ENCODE measurements at regions not wholly inside any gene's neighbourhood (a gene's known extent, or its start where the extent isn't known, plus 50 kb on each side); places are given as distances from the start of the nearest gene placed in this dataset.

DNA sequence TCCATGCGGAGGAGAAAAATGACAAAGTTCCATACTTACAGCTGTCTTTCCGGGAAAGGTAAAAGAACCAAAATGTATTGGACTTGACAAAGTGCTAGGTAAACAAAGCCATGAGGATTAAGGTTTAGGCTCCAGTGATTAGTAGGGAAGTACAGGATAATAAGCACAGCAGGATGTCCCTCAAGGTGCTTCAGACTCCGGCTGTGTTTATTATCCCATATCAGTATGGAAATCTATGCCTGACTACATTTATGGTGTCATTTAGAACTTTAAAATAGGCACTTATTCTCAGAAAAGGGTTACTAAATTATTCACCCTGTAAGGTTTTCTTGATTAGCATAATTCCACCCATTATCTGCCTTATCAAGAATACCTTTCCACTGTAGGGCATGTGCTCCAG, 136.3 kb upstream of the CCDC68 start:
- peaks cover 14% of the 10 kb centered on the region for H3K4me1 ChIP-seq (ENCODE audit: insufficient read depth)
- no peaks in the 10 kb centered on the region for H3K9me3 ChIP-seq (ENCODE audit: low read depth)
- no peak overlapping the region for H2AFZ ChIP-seq
- TF ChIP-seq EZH2phosphoT487 (IDR thresholded peaks at IDR 0.05; ENCODE audit: low read depth, severe bottlenecking, unreplicated experiment) (no peak), EZH2 (IDR thresholded peaks at IDR 0.05; ENCODE audit: borderline replicate concordance) (no peak)
- TF ChIP-seq, protein P1, sequence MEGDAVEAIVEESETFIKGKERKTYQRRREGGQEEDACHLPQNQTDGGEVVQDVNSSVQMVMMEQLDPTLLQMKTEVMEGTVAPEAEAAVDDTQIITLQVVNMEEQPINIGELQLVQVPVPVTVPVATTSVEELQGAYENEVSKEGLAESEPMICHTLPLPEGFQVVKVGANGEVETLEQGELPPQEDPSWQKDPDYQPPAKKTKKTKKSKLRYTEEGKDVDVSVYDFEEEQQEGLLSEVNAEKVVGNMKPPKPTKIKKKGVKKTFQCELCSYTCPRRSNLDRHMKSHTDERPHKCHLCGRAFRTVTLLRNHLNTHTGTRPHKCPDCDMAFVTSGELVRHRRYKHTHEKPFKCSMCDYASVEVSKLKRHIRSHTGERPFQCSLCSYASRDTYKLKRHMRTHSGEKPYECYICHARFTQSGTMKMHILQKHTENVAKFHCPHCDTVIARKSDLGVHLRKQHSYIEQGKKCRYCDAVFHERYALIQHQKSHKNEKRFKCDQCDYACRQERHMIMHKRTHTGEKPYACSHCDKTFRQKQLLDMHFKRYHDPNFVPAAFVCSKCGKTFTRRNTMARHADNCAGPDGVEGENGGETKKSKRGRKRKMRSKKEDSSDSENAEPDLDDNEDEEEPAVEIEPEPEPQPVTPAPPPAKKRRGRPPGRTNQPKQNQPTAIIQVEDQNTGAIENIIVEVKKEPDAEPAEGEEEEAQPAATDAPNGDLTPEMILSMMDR (IDR thresholded peaks at IDR 0.05; ENCODE audit: poor library complexity) = no peak
- no peak overlapping the region for H3K27ac ChIP-seq
- H3K4me2 ChIP-seq = no peak overlapping the region
- no peak overlapping the region for H3K4me3 ChIP-seq
- WGBS (ENCODE audit: low lambda C conversion rate, missing lambda C conversion rate) = 43% methylated on average over 3 of the region's 3 CpGs
- no peak for DNase-seq (ENCODE audit: low spot score)
- H3K79me2 ChIP-seq = no peaks in the 10 kb centered on the region
- no peaks in the 10 kb centered on the region for H3K27me3 ChIP-seq
- H4K20me1 ChIP-seq (ENCODE audit: insufficient read depth, poor library complexity, severe bottlenecking) = no peaks in the 10 kb centered on the region
- no peaks in the 10 kb centered on the region for H3K36me3 ChIP-seq (replicated peaks; ENCODE audit: insufficient read depth, low read depth)
- H3K9me2 ChIP-seq (replicated peaks; ENCODE audit: insufficient read depth) = no peaks in the 10 kb centered on the region

DNA sequence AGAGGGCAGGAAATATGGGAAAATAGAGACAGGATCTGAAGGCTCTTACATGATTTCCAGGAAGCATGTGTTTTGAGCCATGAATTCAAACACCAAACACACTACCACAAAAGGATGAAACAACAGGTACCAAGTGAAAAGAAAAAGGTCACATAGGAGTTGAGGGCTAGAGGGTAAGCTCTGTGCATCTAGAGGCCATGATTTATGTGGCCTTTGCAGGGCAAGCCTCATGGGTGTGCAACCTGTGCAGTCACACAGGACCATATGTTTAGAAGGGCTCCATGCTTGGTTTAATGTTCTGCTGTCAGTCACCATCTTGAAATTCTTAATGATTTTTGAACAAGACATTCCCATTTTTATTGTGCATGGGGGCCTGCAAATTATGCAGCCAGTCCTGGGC, 134.5 kb upstream of the CCDC68 start:
- H3K79me2 ChIP-seq = no peaks in the 10 kb centered on the region
- H3K9me3 ChIP-seq (ENCODE audit: low read depth) = no peaks in the 10 kb centered on the region
- no peaks in the 10 kb centered on the region for H3K36me3 ChIP-seq (replicated peaks; ENCODE audit: insufficient read depth, low read depth)
- H3K4me1 ChIP-seq (ENCODE audit: insufficient read depth) = peaks cover 14% of the 10 kb centered on the region
- no peak overlapping the region for H3K4me3 ChIP-seq
- no peaks in the 10 kb centered on the region for H3K9me2 ChIP-seq (replicated peaks; ENCODE audit: insufficient read depth)
- no peak overlapping the region for H3K27ac ChIP-seq
- DNase-seq (ENCODE audit: low spot score) = no peak
- TF ChIP-seq, protein P1 (IDR thresholded peaks at IDR 0.05; ENCODE audit: poor library complexity) = no peak
- TF ChIP-seq EZH2phosphoT487 (IDR thresholded peaks at IDR 0.05; ENCODE audit: low read depth, severe bottlenecking, unreplicated experiment) (no peak), EZH2 (IDR thresholded peaks at IDR 0.05; ENCODE audit: borderline replicate concordance) (no peak)
- H4K20me1 ChIP-seq (ENCODE audit: insufficient read depth, poor library complexity, severe bottlenecking) = no peaks in the 10 kb centered on the region
- no peaks in the 10 kb centered on the region for H3K27me3 ChIP-seq
- no peak overlapping the region for H2AFZ ChIP-seq
- no peak overlapping the region for H3K4me2 ChIP-seq

DNA sequence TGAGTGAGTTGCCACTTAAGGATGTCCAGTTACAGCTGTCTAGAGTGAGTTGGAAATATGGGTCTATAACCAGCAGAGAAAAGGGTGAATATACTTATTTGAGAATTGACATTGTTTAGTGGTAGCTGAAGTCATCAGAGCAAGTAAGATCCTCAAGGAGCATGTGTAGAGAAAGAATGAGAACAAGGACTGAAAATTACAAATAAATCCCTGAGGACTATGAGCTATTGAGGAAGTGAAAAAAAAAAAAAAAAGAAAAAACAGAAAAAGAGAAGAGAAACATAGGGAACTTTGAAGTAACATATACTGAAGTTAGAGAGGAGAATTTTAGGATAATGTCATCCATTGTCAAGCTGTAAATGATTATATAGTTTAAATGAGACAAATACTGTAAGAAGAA, 134.0 kb upstream of the CCDC68 start:
- TF ChIP-seq, protein P1 (IDR thresholded peaks at IDR 0.05; ENCODE audit: poor library complexity) = no peak
- TF ChIP-seq EZH2 (IDR thresholded peaks at IDR 0.05; ENCODE audit: borderline replicate concordance) = no peak
- H3K4me3 ChIP-seq = no peak overlapping the region

DNA sequence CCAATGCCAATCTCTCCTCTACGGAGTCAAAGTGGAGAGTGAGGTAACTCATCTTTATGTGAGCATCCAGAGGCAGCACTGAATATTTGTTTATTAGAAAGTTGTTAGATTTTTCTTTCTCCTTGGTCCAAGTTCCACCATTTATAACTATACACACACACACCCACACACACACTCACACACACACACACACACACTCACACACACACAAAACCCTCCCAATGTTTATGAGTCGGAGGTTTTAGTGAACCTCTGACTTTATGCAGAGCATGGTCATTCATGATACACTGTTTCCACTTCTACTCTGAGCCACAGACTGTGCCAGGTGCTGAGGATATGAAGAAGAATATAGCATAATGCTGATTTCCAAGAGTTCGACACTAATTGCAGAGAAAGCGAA, 132.9 kb upstream of the CCDC68 start:
- TF ChIP-seq EZH2phosphoT487 (IDR thresholded peaks at IDR 0.05; ENCODE audit: low read depth, severe bottlenecking, unreplicated experiment) (no peak), EZH2 (IDR thresholded peaks at IDR 0.05; ENCODE audit: borderline replicate concordance) (no peak)
- TF ChIP-seq, protein P1 (IDR thresholded peaks at IDR 0.05; ENCODE audit: poor library complexity) = no peak
- no peak for DNase-seq (ENCODE audit: low spot score)
- no peaks in the 10 kb centered on the region for H3K9me3 ChIP-seq (ENCODE audit: low read depth)

More for the DNA sequence above, 134.0 kb upstream of the CCDC68 start:
- no peaks in the 10 kb centered on the region for H3K27me3 ChIP-seq
- H2AFZ ChIP-seq = no peak overlapping the region
- H4K20me1 ChIP-seq (ENCODE audit: insufficient read depth, poor library complexity, severe bottlenecking) = no peaks in the 10 kb centered on the region
- no peaks in the 10 kb centered on the region for H3K36me3 ChIP-seq (replicated peaks; ENCODE audit: insufficient read depth, low read depth)
- H3K79me2 ChIP-seq = no peaks in the 10 kb centered on the region
- H3K4me1 ChIP-seq (ENCODE audit: insufficient read depth) = peaks cover 14% of the 10 kb centered on the region
- no peak overlapping the region for H3K27ac ChIP-seq
- no peaks in the 10 kb centered on the region for H3K9me3 ChIP-seq (ENCODE audit: low read depth)
- DNase-seq (ENCODE audit: low spot score) = no peak
- H3K4me2 ChIP-seq = no peak overlapping the region
- H3K9me2 ChIP-seq (replicated peaks; ENCODE audit: insufficient read depth) = no peaks in the 10 kb centered on the region

More for the DNA sequence above, 132.9 kb upstream of the CCDC68 start:
- Histone ChIP-seq H2AFZ (no peak overlapping the region), H3K4me2 (no peak overlapping the region), H3K4me3 (no peak overlapping the region), H3K36me3 (replicated peaks; ENCODE audit: insufficient read depth, low read depth) (no peaks in the 10 kb centered on the region), H3K79me2 (no peaks in the 10 kb centered on the region), H4K20me1 (ENCODE audit: insufficient read depth, poor library complexity, severe bottlenecking) (no peaks in the 10 kb centered on the region), H3K9me2 (replicated peaks; ENCODE audit: insufficient read depth) (no peaks in the 10 kb centered on the region), H3K27me3 (no peaks in the 10 kb centered on the region), H3K4me1 (ENCODE audit: insufficient read depth) (peaks cover 13% of the 10 kb centered on the region), H3K27ac (no peak overlapping the region)
- 84% methylated on average over 4 of the region's 4 CpGs for WGBS (ENCODE audit: low lambda C conversion rate, missing lambda C conversion rate)
